Body of pancreas (tissue), 4 donors: ENCODE measurements at regions not wholly inside any gene's neighbourhood (a gene's known extent, or its start where the extent isn't known, plus 50 kb on each side); places are given as distances from the start of the nearest gene placed in this dataset.

ENCODE experiments used
- ATAC-seq: fragments of 150-250 bp; one replicate; pipeline ENCODE4 v1.9.1; 2016
- DNase-seq, 4 donors: peaks; one replicate each; pipeline ENCODE4 v3.0.0-alpha.2; 2019
- H3K27ac ChIP-seq, 4 donors: fragments of 200-600 bp; sonication (generic); 1 replicate in 3 of 4; 2 replicates in 1 of 4; pipeline versions ENCODE4 v1.5.1 to v1.6.1; 2016 to 2019; ENCODE audit warnings: mild to moderate bottlenecking in 1 of 4, mixed read lengths in 1 of 4, moderate library complexity in 1 of 4
- H3K27me3 ChIP-seq, 2 donors: fragments of 200-600 bp; sonication (generic); one replicate each; pipeline ENCODE4 v1.6.0; 2016; ENCODE audit warnings: mild to moderate bottlenecking in 1 of 2
- H3K36me3 ChIP-seq, 2 donors: fragments of 200-600 bp; sonication (generic); replicated peaks in 1 of 2; 2 replicates each; pipeline ENCODE4 v1.5.1; 2016; ENCODE audit warnings: low read depth in 2 of 2; ENCODE audit not compliant: insufficient read depth in 1 of 2
- H3K4me1 ChIP-seq: fragments of 200-600 bp; sonication (generic); one replicate; pipeline ENCODE4 v1.6.0; 2016
- H3K4me3 ChIP-seq, 2 donors: fragments of 200-600 bp; sonication (generic); 1 replicate in 1 of 2; 2 replicates in 1 of 2; pipeline ENCODE4 v1.5.1; 2016 to 2019
- H3K9me3 ChIP-seq, 3 donors: fragments of 200-600 bp; sonication (generic); 1 replicate in 2 of 3; 2 replicates in 1 of 3; pipeline ENCODE4 v1.5.1; 2016
- POLR2A ChIP-seq, 3 donors: fragments of 450-650 bp; IDR thresholded peaks; one replicate each; pipeline ENCODE4 v1.6.1; 2016; ENCODE audit warnings: antibody characterized with exemption in 3 of 3, mild to moderate bottlenecking in 2 of 3
- WGBS, 2 donors: methylation state at CpG; one replicate each; pipeline ENCODE4 v1.1.5; 2017; 5-methylcytosine and 5-hydroxymethylcytosine counted together
- intact Hi-C: fragments of 100-400 bp; cut with DNase I; formaldehyde crosslinking; loops from one replicate; pipeline ENCODE4 v1.15.1; 2023
- TF ChIP-seq, protein P1 (sequence below), 7 experiments: fragments of 450-650 bp in 4 of 7; fragments of 200-600 bp in 3 of 7; sonication (generic) in 3 of 7; IDR thresholded peaks; one replicate each; pipeline ENCODE4 v1.5.1; 2016 to 2019; ENCODE audit warnings: antibody characterized with exemption in 7 of 7

- no peaks in the 10 kb centered on the region for H3K36me3 ChIP-seq
- no peak overlapping the region for H3K4me3 ChIP-seq
- no peak overlapping the region for H3K27ac ChIP-seq
- 64 to 77% methylated on average over 2 of the region's 2 CpGs for WGBS, 2 donors
- no peaks in the 10 kb centered on the region for H3K4me1 ChIP-seq
- DNase-seq (no peak), ATAC-seq (no peak)
- intact Hi-C loops: no loop called here
- no peaks in the 10 kb centered on the region for H3K9me3 ChIP-seq
- H3K27me3 ChIP-seq: no peaks in the 10 kb centered on the region
- TF ChIP-seq, protein P1, sequence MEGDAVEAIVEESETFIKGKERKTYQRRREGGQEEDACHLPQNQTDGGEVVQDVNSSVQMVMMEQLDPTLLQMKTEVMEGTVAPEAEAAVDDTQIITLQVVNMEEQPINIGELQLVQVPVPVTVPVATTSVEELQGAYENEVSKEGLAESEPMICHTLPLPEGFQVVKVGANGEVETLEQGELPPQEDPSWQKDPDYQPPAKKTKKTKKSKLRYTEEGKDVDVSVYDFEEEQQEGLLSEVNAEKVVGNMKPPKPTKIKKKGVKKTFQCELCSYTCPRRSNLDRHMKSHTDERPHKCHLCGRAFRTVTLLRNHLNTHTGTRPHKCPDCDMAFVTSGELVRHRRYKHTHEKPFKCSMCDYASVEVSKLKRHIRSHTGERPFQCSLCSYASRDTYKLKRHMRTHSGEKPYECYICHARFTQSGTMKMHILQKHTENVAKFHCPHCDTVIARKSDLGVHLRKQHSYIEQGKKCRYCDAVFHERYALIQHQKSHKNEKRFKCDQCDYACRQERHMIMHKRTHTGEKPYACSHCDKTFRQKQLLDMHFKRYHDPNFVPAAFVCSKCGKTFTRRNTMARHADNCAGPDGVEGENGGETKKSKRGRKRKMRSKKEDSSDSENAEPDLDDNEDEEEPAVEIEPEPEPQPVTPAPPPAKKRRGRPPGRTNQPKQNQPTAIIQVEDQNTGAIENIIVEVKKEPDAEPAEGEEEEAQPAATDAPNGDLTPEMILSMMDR (IDR thresholded peaks at IDR 0.05): no peak
- no peak for TF ChIP-seq POLR2A (IDR thresholded peaks at IDR 0.05)
Measured at GRCh38 chr5:3751846-3752245, 156.2 kb downstream of the IRX1 start.

GRCh38 chr5:3778000-3778550 lies 182.4 kb downstream of the IRX1 start:
- Histone ChIP-seq H3K4me1 (no peaks in the 10 kb centered on the region), H3K27ac (no peak overlapping the region), H3K36me3 (no peaks in the 10 kb centered on the region), H3K27me3 (no peaks in the 10 kb centered on the region), H3K4me3 (no peak overlapping the region), H3K9me3 (no peaks in the 10 kb centered on the region)
- no peak for ATAC-seq
- TF ChIP-seq, protein P1 (IDR thresholded peaks at IDR 0.05): no peak
- TF ChIP-seq POLR2A (IDR thresholded peaks at IDR 0.05): no peak
- intact Hi-C loops: no loop called here
- 34 to 58% methylated on average over 6 of the region's 6 CpGs for WGBS, 2 donors
- DNase-seq: no peak

GRCh38 chr5:3778945-3779344 lies 183.3 kb downstream of the IRX1 start:
- intact Hi-C loops: no loop called here
- Histone ChIP-seq H3K9me3 (no peaks in the 10 kb centered on the region), H3K27ac (no peak overlapping the region), H3K4me1 (no peaks in the 10 kb centered on the region), H3K27me3 (no peaks in the 10 kb centered on the region), H3K4me3 (no peak overlapping the region), H3K36me3 (no peaks in the 10 kb centered on the region)
- DNase-seq (no peak), ATAC-seq (no peak)
- WGBS, 2 donors: 59 to 87% methylated on average over 2 of the region's 2 CpGs
- TF ChIP-seq POLR2A (IDR thresholded peaks at IDR 0.05): no peak
- TF ChIP-seq, protein P1 (IDR thresholded peaks at IDR 0.05): no peak

- 53 to 56% methylated on average over 7 of the region's 7 CpGs for WGBS, 2 donors
- intact Hi-C loops: no loop called here
- H3K36me3 ChIP-seq: no peaks in the 10 kb centered on the region
- TF ChIP-seq, protein P1 (IDR thresholded peaks at IDR 0.05): no peak
- no peak for TF ChIP-seq POLR2A (IDR thresholded peaks at IDR 0.05)
- no peak overlapping the region for H3K27ac ChIP-seq
- H3K9me3 ChIP-seq: no peaks in the 10 kb centered on the region
- H3K27me3 ChIP-seq: no peaks in the 10 kb centered on the region
- no peaks in the 10 kb centered on the region for H3K4me1 ChIP-seq
- no peak for ATAC-seq
- H3K4me3 ChIP-seq: no peak overlapping the region
- no peak for DNase-seq
Measured at GRCh38 chr5:3780278-3780677, 184.6 kb downstream of the IRX1 start.

GRCh38 chr5:3780907-3781306 lies 185.3 kb downstream of the IRX1 start:
- H3K27ac ChIP-seq: no peak overlapping the region
- no peaks in the 10 kb centered on the region for H3K9me3 ChIP-seq
- no peaks in the 10 kb centered on the region for H3K4me1 ChIP-seq
- H3K4me3 ChIP-seq: no peak overlapping the region
- intact Hi-C loops: no loop called here
- TF ChIP-seq, protein P1 (IDR thresholded peaks at IDR 0.05): no peak
- no peak for TF ChIP-seq POLR2A (IDR thresholded peaks at IDR 0.05)
- 80 to 81% methylated on average over 7 to 11 of the region's 11 CpGs for WGBS, 2 donors
- ATAC-seq (no peak), DNase-seq (no peak)
- H3K36me3 ChIP-seq: no peaks in the 10 kb centered on the region
- H3K27me3 ChIP-seq: no peaks in the 10 kb centered on the region
